Loucy (cell line): ENCODE measurements at regions not wholly inside any gene's neighbourhood (a gene's known extent, or its start where the extent isn't known, plus 50 kb on each side); places are given as distances from the start of the nearest gene placed in this dataset.

Experiments used
- EZH2phosphoT487 ChIP-seq: fragments of 200-600 bp; IDR thresholded peaks from 2 replicates; pipeline ENCODE4 v1.6.1; 2018; ENCODE audit warnings: antibody characterized with exemption, mild to moderate bottlenecking, moderate library complexity, borderline replicate concordance
- TF ChIP-seq, protein P1 (sequence below): fragments of 200-600 bp; sonication (generic); conservative IDR thresholded peaks from 2 replicates; pipeline ENCODE4 v1.5.1; 2014; ENCODE audit warnings: mild to moderate bottlenecking, antibody characterized with exemption, low read length

DNA sequence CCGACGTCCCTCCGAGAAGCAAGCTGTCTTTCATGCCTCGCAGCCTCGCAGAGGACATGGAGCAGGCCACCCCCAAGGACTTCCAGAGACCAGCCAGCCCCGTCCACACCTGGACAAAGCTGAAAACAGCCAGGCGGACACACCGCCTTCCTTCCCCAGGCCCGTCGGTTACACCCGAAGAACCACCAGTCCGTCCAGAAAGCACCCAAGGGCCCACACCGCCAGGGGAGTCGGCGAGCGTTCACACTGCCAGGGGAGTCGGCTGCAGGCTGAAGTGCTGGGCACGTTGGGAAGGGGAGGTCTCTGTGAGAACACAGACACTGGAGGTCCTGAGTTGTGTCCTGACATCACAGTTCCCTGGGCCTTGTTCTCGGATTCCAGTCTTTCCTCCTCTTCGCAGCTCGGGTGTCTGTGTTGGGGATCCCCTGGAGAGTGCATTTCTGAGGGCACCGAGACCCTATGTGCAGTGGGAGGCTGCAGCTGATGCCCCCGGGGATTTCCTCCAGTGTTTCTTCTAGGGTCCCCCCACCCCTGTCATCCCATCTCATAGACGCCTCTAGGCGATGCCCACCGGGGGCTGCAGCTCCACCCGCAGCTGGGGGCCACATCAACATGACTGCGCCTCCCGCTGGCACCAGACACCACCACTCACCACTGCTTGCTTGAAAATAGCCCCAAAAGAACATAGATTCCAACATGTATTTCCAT, 344.4 kb upstream of the SALL3 start:
- TF ChIP-seq, protein P1, sequence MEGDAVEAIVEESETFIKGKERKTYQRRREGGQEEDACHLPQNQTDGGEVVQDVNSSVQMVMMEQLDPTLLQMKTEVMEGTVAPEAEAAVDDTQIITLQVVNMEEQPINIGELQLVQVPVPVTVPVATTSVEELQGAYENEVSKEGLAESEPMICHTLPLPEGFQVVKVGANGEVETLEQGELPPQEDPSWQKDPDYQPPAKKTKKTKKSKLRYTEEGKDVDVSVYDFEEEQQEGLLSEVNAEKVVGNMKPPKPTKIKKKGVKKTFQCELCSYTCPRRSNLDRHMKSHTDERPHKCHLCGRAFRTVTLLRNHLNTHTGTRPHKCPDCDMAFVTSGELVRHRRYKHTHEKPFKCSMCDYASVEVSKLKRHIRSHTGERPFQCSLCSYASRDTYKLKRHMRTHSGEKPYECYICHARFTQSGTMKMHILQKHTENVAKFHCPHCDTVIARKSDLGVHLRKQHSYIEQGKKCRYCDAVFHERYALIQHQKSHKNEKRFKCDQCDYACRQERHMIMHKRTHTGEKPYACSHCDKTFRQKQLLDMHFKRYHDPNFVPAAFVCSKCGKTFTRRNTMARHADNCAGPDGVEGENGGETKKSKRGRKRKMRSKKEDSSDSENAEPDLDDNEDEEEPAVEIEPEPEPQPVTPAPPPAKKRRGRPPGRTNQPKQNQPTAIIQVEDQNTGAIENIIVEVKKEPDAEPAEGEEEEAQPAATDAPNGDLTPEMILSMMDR: no peak
- TF ChIP-seq EZH2phosphoT487: no peak
